Hypothalamus (tissue), 51 donors: ENCODE measurements at regions not wholly inside any gene's neighbourhood (a gene's known extent, or its start where the extent isn't known, plus 50 kb on each side); places are given as distances from the start of the nearest gene placed in this dataset.
A peak's percentile ranks its signal among the peaks of the same experiment; 100 is the strongest.
"Not testable (repeated sequence)": the region's sequence is repeated elsewhere in the genome, so short reads cannot be mapped to it uniquely, and the experiment has no call there.

ENCODE experiments used
- DNase-seq, 51 donors: peaks; one replicate each; lab custom pipeline; 2025; lab: John Stamatoyannopoulos, UW

DNA sequence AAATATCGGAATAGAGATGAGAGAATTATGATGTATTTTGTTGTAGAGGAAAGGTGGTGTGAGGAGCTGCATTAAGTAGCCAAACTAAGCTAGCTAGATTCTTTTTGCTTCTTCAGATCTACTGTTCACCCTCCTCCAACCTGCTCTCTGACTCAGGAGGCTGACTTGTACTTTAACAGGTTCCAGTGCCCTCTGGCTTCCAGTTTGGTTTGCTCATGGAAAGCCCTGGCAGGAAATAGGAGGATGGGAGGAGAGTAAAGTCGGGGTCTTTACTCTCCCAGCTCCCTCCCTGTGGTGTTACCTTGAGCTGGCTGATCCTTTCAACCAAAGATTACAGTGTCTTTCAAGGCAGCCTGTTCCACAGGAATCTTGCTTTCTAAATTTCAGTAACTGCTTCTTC is 277.0 kb upstream of the EDA2R start:
- no peak for DNase-seq

DNA sequence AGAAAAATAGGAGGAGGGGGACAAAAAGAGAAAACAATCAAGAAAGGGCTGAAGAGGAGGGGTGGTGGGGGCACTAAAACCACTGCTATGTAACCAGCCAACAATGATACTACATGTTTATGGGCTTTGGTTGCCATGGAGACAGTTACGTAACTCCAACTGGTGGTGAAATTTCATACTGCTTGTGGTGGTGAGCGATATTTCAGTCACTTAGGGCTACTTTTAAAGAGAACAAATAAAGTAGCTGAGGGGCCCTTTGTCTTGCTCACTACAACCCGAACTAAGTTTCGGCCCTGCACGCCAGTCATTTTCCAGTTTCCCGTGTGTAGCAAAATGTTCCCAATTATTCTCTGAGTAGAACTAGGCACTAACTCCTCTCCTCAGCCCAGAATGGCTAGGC is 275.2 kb upstream of the EDA2R start:
- no peak for DNase-seq

DNA sequence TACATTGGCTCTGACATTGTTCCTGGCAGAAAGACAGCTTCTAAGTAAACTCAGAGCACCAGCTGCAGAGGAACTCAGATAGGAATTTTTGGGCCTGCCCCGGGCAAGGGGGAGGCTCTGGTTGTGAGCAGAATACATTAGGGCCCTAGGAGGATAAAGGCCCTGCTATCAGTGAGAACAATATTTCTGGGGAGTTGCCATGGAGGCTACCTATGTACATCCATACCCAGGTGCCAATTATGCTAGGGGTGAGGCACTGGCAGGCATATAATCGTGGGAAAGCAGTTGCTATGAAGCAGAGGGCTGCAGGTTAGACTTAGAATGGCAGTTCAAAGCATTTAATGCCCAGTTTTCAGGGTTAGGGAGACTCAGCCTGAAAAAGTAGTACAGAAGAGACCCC is 273.5 kb upstream of the EDA2R start:
- DNase-seq: no peak

DNA sequence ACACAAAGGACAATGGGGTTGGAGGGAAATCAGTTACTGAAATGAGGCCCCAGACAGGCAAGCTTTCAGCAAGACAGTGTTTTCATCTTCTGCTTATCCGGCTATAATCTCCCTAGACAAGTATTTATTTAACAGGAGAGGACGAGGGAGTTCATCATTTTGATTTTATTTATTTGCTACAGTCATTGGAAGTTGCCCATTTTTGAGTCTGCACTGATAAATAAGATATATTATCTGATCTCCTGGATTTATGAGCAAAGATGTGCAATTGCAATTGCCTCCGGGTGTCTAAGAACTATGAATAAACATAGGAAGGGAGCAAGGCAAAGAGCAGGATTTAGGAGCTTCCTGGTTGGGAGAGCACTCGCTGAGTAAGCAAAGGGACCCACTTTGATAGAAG is 263.2 kb upstream of the EDA2R start:
- DNase-seq: no peak

DNA sequence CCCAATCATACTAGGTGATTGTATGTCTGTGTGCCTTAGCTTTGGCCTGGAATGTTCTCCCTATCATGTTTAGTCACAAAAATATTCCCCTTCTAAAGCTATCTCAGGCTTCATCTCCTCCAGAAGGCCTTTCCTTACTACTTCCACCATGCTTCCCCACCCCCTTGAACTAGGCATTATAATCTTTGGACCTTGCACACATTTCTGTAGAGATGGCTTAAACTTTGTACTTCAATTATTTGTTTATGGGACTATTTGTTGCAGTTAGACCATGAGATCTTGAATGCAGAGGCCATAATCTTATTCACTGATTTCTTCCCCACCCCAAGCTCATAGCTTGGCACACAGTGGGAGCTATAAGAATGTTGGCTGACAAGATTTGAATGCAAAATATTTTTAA is 262.0 kb upstream of the EDA2R start:
- DNase-seq: no peak

DNA sequence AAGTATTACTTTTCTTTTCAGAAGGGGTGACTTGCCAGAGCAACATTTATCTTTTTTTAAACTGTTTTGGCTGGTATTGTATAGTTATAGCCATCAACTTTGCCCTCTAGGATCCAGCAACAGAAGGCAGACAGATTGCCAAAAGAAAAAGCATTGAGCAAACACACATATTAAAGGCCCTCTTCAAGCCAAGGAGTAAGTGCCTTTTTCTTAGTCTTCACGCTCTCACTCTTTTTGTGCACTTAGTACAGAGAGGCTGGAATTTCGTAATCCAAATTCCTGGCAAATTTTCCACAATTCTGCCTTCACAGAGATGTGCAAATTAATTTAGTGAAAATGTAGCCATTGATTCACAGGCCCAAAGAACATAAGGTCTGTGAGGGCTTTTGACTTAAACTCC is 253.1 kb upstream of the EDA2R start:
- no peak for DNase-seq

DNA sequence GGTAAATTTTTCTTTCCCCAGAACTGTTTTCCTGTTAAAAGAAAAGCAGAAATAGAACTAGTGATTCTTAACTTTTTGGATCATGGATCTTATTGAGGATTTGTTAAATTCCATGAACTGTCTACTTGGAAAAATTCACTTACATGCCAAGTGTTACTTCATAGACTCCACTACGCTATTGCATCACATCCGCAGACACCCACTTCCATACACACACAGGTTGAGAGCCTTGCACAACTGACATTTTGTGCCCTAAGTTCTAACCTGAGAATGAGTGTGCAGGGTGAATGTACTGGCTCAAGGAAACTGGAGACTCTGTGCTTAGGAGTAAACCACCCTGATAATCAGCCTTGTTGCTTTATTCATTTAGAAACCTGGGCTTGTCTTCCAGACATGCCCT is 250.5 kb upstream of the EDA2R start:
- DNase-seq: no peak

DNA sequence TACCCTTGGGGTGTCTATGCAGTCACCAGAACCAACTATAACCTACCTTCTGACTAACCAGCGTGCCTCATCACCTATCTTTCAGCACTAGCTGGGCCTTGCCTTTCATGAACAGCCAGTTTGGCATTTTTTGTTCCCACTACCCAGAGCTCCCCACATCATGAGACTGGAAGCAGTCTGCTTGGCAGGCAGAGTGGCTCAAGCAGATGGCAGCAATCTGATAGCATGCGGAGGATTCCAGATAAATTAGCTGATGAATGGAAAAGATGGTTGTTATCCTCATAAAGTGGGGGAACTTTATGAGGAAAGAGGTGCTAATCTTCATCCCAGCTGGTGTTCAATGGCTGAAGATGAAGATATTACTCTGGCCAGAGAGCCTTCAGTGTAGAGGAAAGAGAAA is 243.2 kb upstream of the EDA2R start:
- DNase-seq: no peak

DNA sequence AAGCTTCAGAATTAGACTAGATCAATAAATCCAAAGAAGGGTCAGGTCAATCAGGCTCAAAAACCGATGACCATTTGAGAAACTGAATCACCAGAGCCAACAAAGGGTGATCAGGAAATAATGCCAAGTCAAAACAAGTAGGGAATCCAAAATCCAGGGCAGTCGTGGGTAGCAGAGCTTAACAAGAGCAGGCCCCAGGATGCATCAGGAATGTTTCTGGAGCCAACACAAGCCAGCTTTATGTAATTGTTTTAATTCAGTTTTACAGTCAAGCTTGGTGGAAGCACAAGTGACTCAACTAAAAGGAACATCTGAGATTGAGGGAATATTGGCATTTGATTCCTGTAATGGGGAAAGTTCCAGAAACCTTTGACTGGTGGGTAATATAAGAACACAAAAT is 237.9 kb upstream of the EDA2R start:
- DNase-seq: no peak

DNA sequence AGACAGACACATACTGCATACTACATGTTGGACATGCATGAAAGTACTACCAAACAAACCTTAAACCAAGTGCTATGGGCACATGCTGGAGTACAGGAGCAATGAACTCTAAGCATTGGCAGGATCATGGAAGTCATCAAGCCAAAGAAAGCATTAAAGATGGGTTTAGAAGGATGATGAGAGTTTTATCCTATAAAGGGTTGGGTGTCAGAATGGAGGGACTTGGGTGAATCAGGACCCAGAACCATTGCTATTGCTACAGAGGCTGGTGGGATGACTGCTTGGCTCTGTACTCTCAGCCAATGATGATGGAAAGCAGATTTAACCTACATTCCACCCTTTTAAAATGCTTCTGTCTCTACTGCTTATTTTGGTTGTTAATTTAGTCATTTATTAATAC is 233.9 kb upstream of the EDA2R start:
- no peak for DNase-seq

DNA sequence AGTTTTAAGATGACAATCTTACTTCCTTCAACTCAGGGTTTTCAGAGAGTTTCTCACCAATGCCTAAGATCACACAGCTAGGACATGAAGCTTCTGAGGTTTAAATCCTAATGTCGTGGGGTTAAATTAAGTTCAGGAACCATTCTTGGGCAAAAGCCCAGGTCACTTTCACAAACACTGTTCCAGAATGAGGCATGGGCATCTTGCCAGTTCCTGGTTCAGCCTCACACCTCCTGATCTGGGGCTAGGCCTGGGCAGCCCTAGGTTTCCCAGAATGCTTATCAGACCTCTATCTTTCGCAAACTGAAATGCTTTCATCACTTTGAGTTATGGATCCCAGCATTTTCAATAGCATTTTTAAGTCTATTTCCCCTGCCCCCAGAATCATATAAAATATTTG is 224.8 kb upstream of the EDA2R start:
- no peak for DNase-seq

DNA sequence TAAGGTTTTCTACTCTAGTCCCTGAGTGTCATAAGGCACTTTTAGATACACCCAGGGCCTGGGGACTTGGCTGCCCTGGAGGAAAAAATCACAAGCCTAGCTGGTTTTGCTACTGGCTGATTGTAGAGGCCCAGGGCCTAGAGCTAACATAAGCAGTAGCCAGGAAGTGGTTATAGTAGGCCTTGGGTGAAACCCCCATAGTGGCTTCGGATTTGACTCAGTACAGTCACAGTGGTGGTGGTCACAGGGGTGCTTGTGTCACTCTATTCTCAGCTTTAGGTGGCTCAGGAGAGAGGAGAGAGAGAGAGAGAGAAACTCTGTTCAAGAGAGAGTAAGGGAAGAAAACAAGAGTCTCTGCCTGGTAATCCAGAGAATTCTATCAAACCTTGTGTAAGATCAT is 194.5 kb upstream of the EDA2R start:
- DNase-seq: no peak

DNA sequence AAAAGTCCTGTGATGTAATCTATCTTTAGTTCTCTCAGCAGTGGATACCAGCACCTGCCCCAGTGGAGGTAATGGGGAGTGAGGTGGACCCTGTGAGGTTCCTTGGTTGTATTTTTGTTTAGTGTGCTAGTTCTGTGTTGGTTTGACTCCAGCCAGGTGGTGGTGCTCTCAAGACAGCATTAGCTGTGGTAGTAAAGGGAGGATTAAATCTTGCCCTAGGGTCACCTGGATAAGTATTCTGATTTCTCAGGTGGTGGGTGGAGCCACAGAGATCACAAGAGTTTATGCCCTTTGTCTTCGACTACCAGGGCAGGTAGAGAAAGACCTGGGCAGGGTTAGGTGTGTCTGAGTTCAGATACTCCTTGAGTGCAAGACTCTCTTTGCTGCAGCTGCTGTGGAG is 176.3 kb upstream of the EDA2R start:
- DNase-seq: no peak

DNA sequence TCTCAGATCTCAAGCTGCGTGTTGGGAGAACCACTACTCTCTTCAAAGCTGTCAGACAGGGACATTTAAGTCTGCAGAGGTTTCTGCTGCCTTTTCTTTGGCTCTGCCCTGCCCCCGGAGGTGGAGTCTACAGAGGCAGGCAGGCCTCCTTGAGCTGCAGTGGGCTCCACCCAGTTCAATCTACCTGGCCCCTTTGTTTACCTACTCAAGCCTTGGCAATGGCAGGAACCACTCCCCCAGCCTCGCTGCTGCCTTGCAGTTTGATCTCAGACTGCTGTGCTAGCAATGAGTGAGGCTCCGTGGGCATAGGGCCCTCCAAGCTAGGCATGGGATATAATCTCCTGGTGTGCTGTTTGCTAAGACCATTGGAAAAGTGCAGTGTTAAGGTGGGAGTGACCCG is 155.6 kb upstream of the EDA2R start:
- DNase-seq: not testable (repeated sequence)

DNA sequence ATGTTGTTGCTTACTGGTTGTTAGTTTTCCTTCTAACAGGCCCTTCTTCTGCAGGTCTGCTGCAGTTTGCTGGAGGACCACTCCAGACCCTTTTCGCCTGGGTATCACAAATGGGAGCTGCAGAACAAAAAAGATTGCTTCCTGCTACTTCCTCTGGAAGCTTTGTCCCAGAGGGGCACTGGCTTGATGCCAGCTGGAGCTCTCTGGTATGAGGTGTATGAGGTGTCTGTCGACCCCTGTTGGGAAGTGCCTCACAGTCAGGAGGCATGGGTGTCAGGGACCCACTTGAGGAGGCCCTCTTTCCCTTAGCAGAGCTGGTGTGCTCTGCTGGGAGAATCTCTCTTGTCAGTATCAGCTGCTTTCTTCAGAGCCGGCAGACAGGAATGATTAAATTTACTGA is 127.4 kb upstream of the EDA2R start:
- no peak for DNase-seq

DNA sequence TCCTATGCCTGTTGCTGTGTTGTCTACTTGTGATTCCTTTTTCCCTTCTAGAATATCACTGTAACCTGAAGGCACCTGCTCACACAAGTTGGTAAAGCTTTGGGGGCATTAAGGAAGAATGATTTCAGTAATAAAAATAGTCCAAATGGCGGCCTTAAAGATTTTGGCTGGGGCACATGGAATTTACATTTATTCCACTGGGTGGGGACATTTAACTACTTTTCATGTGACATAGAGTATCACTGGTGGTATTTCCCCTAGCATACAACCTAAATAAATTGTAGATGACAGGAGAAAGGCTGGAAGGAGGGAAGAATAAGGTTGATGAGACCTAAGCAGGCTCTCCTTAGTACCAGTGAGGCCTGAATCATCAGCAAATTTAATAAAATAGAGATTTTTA is 121.8 kb upstream of the EDA2R start:
- DNase-seq: no peak

DNA sequence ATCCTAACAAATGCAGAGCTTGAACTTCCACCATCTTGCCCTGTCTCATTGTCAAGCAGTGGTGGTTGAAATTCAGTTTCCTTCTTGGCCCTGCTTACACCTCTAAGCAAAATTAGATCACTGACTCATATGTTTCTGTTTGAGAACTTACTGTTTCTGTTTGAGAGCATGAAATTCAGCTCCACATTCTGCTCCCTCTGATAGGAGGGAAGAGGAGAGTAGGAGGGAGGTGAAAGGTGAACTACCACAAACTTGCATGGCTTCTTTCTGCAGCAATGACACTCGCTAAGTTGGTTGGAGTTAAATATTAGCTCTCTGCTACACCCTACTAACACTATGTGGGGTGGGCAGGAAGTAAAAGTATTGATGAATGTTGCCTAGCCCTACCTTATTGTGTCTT is 117.8 kb upstream of the EDA2R start:
- DNase-seq: no peak

DNA sequence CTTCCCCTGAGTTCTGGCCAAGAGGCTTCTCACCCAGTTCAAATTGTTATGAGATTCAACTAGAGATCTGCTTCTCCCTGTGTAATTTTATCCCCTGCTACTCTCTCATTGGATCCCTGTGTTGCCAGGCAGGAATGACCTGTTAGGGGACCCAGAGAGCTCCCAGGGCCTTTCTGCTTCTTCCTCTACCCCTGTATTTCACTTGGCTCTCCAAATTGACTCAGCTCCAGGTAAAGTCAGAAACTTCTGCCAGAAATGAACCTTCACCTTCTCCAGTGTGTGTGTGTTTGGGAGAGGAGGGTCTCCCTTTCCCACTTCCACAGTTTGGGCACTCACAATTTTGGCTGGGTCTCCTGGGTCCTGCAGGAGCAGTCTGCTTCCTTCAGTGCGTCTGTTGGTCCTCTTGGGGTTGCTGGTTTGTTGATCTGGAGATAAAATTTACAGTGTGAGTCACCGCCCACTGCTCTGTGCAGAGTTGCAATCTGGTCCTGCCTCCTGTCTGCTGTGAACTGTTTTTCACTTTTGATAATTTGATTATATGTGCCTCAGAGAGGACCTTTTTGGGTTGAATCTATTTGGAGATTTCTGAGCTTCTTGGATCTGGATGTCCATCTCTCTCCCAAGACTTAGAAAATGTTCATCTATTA is 112.4 kb upstream of the EDA2R start:
- DNase-seq: no peak

DNA sequence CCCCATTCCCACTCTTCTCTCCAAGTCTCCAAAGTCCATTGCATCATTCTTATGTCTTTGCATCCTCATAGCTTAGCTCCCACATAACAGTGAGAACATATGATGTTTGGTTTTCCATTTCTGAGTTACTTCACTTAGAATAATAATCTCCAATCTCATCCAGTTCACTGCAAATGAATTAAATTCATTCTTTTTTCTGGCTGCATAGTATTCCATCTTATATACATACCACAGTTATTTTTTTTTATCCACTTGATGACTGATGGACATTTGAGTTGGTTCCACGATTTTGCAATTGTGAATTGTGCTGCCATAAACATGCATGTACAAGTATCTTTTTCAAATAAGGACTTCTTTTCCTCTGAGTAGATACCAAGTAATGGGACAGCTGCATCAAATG is 105.6 kb upstream of the EDA2R start:
- DNase-seq: not testable (repeated sequence)

DNA sequence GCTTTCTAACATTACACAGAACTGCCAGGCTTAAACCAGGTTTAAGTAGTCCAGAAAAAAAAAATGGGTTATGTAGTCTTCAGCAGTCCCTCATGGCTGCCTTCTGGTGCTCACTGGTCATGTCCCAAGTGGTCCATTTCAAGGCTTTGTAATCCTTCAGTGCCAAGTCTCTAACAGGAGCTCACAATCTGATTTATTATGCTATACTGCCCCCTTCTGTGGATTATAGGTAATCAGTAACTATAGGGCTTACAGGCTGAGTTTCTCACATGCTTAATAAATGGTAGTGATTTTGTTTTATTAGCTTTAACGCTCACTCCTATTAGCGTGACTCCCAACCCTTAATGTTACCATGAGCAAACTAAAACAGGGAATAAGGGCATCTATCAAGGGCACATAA is 92.5 kb upstream of the EDA2R start:
- DNase-seq: peak in 2 of 51 donors; percentile 0

DNA sequence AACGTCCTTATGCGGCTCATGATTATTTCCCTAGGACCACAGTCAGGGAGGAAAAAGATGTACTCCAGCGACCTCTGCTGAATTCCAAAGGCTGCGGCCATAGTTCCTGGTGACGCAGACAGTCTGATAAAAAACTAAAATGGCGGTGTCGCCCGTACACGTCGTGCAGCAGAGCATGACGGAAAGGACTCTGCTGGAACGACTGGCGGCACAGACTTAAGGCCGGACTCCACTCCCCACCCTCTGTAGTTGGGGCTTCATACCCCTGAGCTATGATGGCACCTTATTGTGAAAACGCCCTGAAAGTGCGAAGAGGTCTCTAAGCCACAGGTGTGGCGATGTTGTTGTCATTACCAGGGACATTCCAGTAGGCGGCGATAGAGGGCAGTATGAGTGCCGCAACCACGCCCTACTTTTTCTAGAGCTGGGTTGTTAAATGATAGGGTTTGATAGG is 90.0 kb upstream of the EDA2R start:
- peak in 47 of 51 donors; percentile 0 to 81 (median 28) for DNase-seq

DNA sequence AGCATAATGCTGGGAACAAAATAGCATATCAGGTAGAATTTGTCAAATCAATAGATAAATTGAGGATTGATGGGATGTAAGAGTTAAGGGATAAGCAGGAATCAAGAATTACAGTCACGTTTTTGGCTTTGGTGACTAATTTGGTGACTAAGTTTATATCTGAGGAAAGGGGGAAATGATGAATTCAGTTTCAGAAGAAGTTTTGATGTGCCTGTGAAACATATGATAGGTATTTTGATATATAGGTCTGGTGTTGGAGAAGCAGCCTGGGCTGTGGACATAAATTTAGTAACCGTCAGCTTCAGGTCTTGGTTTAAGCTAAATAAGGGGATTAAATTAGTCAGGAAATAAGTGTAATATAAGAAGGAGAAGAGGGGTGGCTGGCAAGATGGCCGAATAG is 79.0 kb upstream of the EDA2R start:
- no peak for DNase-seq
